HCT116 (cell line): ENCODE measurements at regions not wholly inside any gene's neighbourhood (a gene's known extent, or its start where the extent isn't known, plus 50 kb on each side); places are given as distances from the start of the nearest gene placed in this dataset.

Experiments used
- ATAC-seq: fragments of 200-7000 bp; cut with Tn5 transposase; 2 replicates; pipeline ENCODE4 v1.9.1; 2020; ENCODE audit warnings: mild to moderate bottlenecking, moderate library complexity
- BruUV-seq: library from RNA; stranded (reverse); fragments of 400-500 nt; replicated peaks from 2 replicates; lab custom pipeline; 2021; lab: Mats Ljungman, UMichigan
- CTCF ChIA-PET: fragments of 300-600 bp; sonication (Branson Sonifier 250); formaldehyde crosslinking; loops from one replicate; lab custom pipeline; 2021; ENCODE audit warnings: antibody characterized with exemption; lab: Charles Lee
- POLR2A ChIA-PET: fragments of 300-600, 350-600 bp; sonication (Branson Sonifier 250); formaldehyde crosslinking; loops from one replicate; lab custom pipeline; 2021; ENCODE audit warnings: antibody characterized with exemption; lab: Charles Lee
- RAD21 ChIA-PET, 2 experiments: fragments of 300-600 bp; sonication (Branson Sonifier 250); formaldehyde crosslinking; loops; one replicate each; lab custom pipeline; 2023; ENCODE audit warnings: low total read pairs in 2 of 2; ENCODE audit not compliant: uncharacterized antibody in 2 of 2, unreplicated experiment in 2 of 2, low non-redundant PET in 1 of 2; lab: Charles Lee
- DNase-seq: peaks from one replicate; pipeline ENCODE4 v3.0.0-alpha.2; 2010; ENCODE audit warnings: low read depth, low spot score
- H2AFZ ChIP-seq: fragments of 200-600 bp; shearing (Covaris generic), sonication (generic); 2 replicates; pipeline ENCODE4 v1.6.1; 2017; ENCODE audit warnings: low read depth, mixed run types, mixed read lengths, antibody characterized with exemption, low read length; ENCODE audit not compliant: poor library complexity, severe bottlenecking
- H3K27ac ChIP-seq: 2 replicates; pipeline ENCODE4 v1.5.1; 2012; ENCODE audit warnings: low read depth, low read length
- H3K27me3 ChIP-seq: fragments of 200-600 bp; sonication (generic); 2 replicates; pipeline ENCODE4 v1.6.1; 2016; ENCODE audit warnings: mixed run types, low read length, mixed read lengths; ENCODE audit not compliant: insufficient read depth
- H3K36me3 ChIP-seq, 2 experiments: fragments of 200-500 bp in 1 of 2; fragments of 200-600 bp in 1 of 2; sonication (Bioruptor generic) in 1 of 2; sonication (generic) in 1 of 2; 2 replicates each; pipeline versions ENCODE4 v1.5.1 to v1.6.1; 2014 to 2016; ENCODE audit warnings: low read length in 2 of 2, inconsistent platforms in 1 of 2, mixed read lengths in 1 of 2, mixed run types in 1 of 2; ENCODE audit not compliant: insufficient read depth in 2 of 2, control insufficient read depth in 1 of 2
- H3K4me1 ChIP-seq, 2 experiments: fragments of 200-600 bp in 1 of 2; sonication (generic) in 1 of 2; 2 replicates each; pipeline versions ENCODE4 v1.5.1 to v1.6.1; 2012 to 2017; ENCODE audit warnings: low read length in 2 of 2, inconsistent platforms in 1 of 2, mild to moderate bottlenecking in 1 of 2, mixed read lengths in 1 of 2, mixed run types in 1 of 2, moderate library complexity in 1 of 2; ENCODE audit not compliant: insufficient read depth in 2 of 2, control insufficient read depth in 1 of 2
- H3K4me2 ChIP-seq: fragments of 200-600 bp; sonication (generic); 2 replicates; pipeline ENCODE4 v1.6.1; 2017; ENCODE audit warnings: mixed run types, low read length, mixed read lengths
- H3K4me3 ChIP-seq, 2 experiments: fragments of 200-600 bp in 1 of 2; sonication (generic) in 1 of 2; replicated peaks in 1 of 2; 2 replicates each; pipeline ENCODE4 v1.5.1; 2011 to 2016; ENCODE audit warnings: low read length in 2 of 2, control low read depth in 1 of 2, low read depth in 1 of 2, mild to moderate bottlenecking in 1 of 2, mixed read lengths in 1 of 2, mixed run types in 1 of 2
- H3K79me2 ChIP-seq: fragments of 200-600 bp; sonication (generic); 2 replicates; pipeline ENCODE4 v1.6.1; 2017; ENCODE audit warnings: mild to moderate bottlenecking, mixed run types, low read length, moderate library complexity, mixed read lengths; ENCODE audit not compliant: insufficient read depth
- H3K9ac ChIP-seq: fragments of 200-600 bp; sonication (generic); 2 replicates; pipeline ENCODE4 v1.6.1; 2016; ENCODE audit warnings: low read length, mixed read lengths
- H3K9me2 ChIP-seq: fragments of 200-600 bp; sonication (generic), shearing (Covaris generic); 2 replicates; pipeline ENCODE4 v1.6.1; 2017; ENCODE audit warnings: mixed run types, mild to moderate bottlenecking, moderate library complexity; ENCODE audit not compliant: insufficient read depth
- H3K9me3 ChIP-seq, 2 experiments: fragments of 200-500 bp in 1 of 2; fragments of 200-600 bp in 1 of 2; sonication (Bioruptor generic) in 1 of 2; sonication (generic) in 1 of 2; 2 replicates each; pipeline ENCODE4 v1.6.1; 2014 to 2017; ENCODE audit warnings: low read length in 2 of 2, mixed read lengths in 2 of 2, inconsistent platforms in 1 of 2, low read depth in 1 of 2, mild to moderate bottlenecking in 1 of 2, mixed run types in 1 of 2, moderate library complexity in 1 of 2; ENCODE audit not compliant: control insufficient read depth in 1 of 2, insufficient read depth in 1 of 2
- H4K20me1 ChIP-seq: fragments of 200-600 bp; sonication (generic), shearing (Covaris generic); 2 replicates; pipeline ENCODE4 v1.6.1; 2017; ENCODE audit warnings: mixed run types, mild to moderate bottlenecking, moderate library complexity; ENCODE audit not compliant: insufficient read depth
- ELF1 ChIP-seq: IDR thresholded peaks from 2 replicates; pipeline ENCODE4 v1.6.1; 2012; ENCODE audit warnings: low read depth, borderline replicate concordance
- EZH2 ChIP-seq: fragments of 200-600 bp; sonication (generic); IDR thresholded peaks from 2 replicates; pipeline ENCODE4 v1.6.1; 2017; ENCODE audit warnings: antibody characterized with exemption, mixed run types
- EZH2phosphoT487 ChIP-seq: fragments of 200-600 bp; IDR thresholded peaks from 2 replicates; pipeline ENCODE4 v1.6.1; 2018; ENCODE audit warnings: antibody characterized with exemption, borderline replicate concordance
- FOSL1 ChIP-seq: IDR thresholded peaks from 2 replicates; pipeline ENCODE4 v1.6.1; 2012; ENCODE audit warnings: low read depth
- JUND ChIP-seq: IDR thresholded peaks from 2 replicates; pipeline ENCODE4 v1.6.1; 2012
- POLR2A ChIP-seq: IDR thresholded peaks from 2 replicates; pipeline ENCODE4 v1.7.0; 2011; ENCODE audit warnings: borderline replicate concordance; ENCODE audit not compliant: insufficient read depth, insufficient read length; ENCODE audit errors: extremely low read depth
- SIN3A ChIP-seq: IDR thresholded peaks from 2 replicates; pipeline ENCODE4 v1.6.1; 2012; ENCODE audit warnings: low read depth
- YY1 ChIP-seq: IDR thresholded peaks from 2 replicates; pipeline ENCODE4 v1.6.1; 2011; ENCODE audit warnings: low read length, low read depth, moderate library complexity, mild to moderate bottlenecking; ENCODE audit not compliant: insufficient replicate concordance; ENCODE audit errors: extremely low read depth
- ZFX ChIP-seq: fragments of 450-650 bp; IDR thresholded peaks from 2 replicates; pipeline ENCODE4 v1.6.1; 2017
- ZNF274 ChIP-seq: fragments of 200-500 bp; sonication (Bioruptor generic); IDR thresholded peaks from 2 replicates; pipeline ENCODE4 v1.6.1; 2014; ENCODE audit warnings: mild to moderate bottlenecking, low read depth, low read length, inconsistent platforms
- intact Hi-C: fragments of 100-400 bp; cut with micrococcal nuclease; formaldehyde crosslinking; loops from 2 replicates; pipeline ENCODE4 v1.10.0; 2022

DNA sequence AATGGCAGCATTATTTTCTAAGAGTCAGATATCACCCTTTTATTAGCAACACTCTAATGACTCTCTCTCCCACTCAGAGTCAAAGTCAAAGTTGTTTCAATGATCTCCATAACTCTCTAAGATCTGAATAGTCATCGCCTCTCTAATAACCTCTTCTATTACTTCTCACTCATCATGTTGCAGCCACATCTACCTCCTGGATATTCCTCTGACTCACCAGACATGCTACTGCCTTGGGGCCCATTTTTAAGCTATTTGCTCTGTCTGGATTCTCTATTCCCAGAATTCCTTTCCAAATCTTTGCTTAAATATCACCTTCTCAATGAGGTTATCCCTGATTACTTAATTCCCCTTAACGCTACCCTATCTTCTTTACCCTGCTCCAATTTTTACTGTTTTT is 391.8 kb upstream of the MAGEB16 start:
- ATAC-seq (no peak), DNase-seq (no peak)
- Histone ChIP-seq H2AFZ (no peak overlapping the region), H3K9me3 (no peaks in the 10 kb centered on the region), H3K36me3 (no peaks in the 10 kb centered on the region), H3K27ac (no peak overlapping the region), H3K4me2 (no peak overlapping the region), H3K9me2 (no peaks in the 10 kb centered on the region), H4K20me1 (no peaks in the 10 kb centered on the region), H3K27me3 (no peaks in the 10 kb centered on the region), H3K4me1 (no peaks in the 10 kb centered on the region), H3K9ac (no peak overlapping the region), H3K4me3 (no peak overlapping the region), H3K79me2 (no peaks in the 10 kb centered on the region)
- CTCF ChIA-PET = no interaction called here
- no peak for TF ChIP-seq ZNF274
- no peak for TF ChIP-seq POLR2A
- TF ChIP-seq JUND = no peak
- no peak for TF ChIP-seq FOSL1
- no peak for TF ChIP-seq SIN3A
- TF ChIP-seq EZH2phosphoT487 = no peak
- TF ChIP-seq YY1 = no peak
- POLR2A ChIA-PET = no interaction called here
- no TSS peak for BruUV-seq
- intact Hi-C loops = no loop called here
- RAD21 ChIA-PET = no interaction called here

DNA sequence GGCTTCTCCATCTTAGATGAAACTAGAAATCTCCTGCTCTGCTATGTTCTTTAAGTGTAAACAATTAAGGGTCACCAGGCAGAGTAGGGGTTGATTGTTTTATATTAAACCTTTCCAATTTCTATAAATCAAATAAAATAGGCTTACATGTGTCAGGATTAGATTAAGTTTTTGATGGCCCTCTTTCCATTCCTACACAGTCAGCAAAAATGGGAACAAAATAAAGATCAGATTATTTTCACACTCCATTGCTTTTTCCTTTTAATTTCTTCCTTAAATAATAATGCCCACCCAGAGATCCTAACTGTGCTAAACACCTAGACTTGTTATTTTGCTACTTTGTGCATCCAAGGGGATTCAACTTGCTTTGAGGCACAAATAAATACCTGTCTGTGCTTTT is 381.4 kb upstream of the MAGEB16 start:
- TF ChIP-seq ELF1 = no peak
- TF ChIP-seq ZFX = no peak
- TF ChIP-seq EZH2 = no peak
- no peak for TF ChIP-seq JUND
- POLR2A ChIA-PET = no interaction called here
- intact Hi-C loops = no loop called here
- CTCF ChIA-PET = no interaction called here
- Histone ChIP-seq H3K9me3 (no peaks in the 10 kb centered on the region), H3K9me2 (no peaks in the 10 kb centered on the region), H3K36me3 (no peaks in the 10 kb centered on the region), H3K27me3 (no peaks in the 10 kb centered on the region), H4K20me1 (no peaks in the 10 kb centered on the region), H3K4me2 (no peak overlapping the region), H2AFZ (no peak overlapping the region), H3K9ac (no peak overlapping the region), H3K27ac (no peak overlapping the region), H3K4me1 (no peaks in the 10 kb centered on the region), H3K79me2 (no peaks in the 10 kb centered on the region), H3K4me3 (no peak overlapping the region)
- RAD21 ChIA-PET = no interaction called here
- DNase-seq (no peak), ATAC-seq (no peak)
- no TSS peak for BruUV-seq
